Duodenal mucosa (tissue), 2 donors: ENCODE measurements at regions not wholly inside any gene's neighbourhood (a gene's known extent, or its start where the extent isn't known, plus 50 kb on each side); places are given as distances from the start of the nearest gene placed in this dataset.
"Not testable (repeated sequence)": the region's sequence is repeated elsewhere in the genome, so short reads cannot be mapped to it uniquely, and the experiment has no call there.

Experiments
- H3K27ac ChIP-seq: one replicate; pipeline ENCODE4 v1.7.0; 2013; ENCODE audit warnings: low read depth, low read length
- H3K27me3 ChIP-seq, 2 donors: one replicate each; pipeline ENCODE4 v1.7.0; 2013; ENCODE audit warnings: low read length in 2 of 2, control low read depth in 1 of 2; ENCODE audit not compliant: insufficient read depth in 2 of 2, control insufficient read depth in 1 of 2
- H3K36me3 ChIP-seq, 2 donors: one replicate each; pipeline ENCODE4 v1.7.0; 2013; ENCODE audit warnings: low read length in 2 of 2, control low read depth in 1 of 2; ENCODE audit not compliant: insufficient read depth in 2 of 2, control insufficient read depth in 1 of 2
- H3K4me1 ChIP-seq, 2 donors: one replicate each; pipeline ENCODE4 v1.7.0; 2013; ENCODE audit warnings: low read length in 2 of 2, control low read depth in 1 of 2; ENCODE audit not compliant: insufficient read depth in 2 of 2, control insufficient read depth in 1 of 2
- H3K4me3 ChIP-seq, 2 donors: one replicate each; pipeline ENCODE4 v1.7.0; 2013; ENCODE audit warnings: low read length in 2 of 2, low read depth in 1 of 2
- H3K9ac ChIP-seq, 2 donors: one replicate each; pipeline ENCODE4 v1.7.0; 2013; ENCODE audit warnings: low read length in 2 of 2, low read depth in 1 of 2
- H3K9me3 ChIP-seq, 2 donors: one replicate each; pipeline ENCODE4 v1.7.0; 2013; ENCODE audit warnings: low read length in 2 of 2, control low read depth in 1 of 2; ENCODE audit not compliant: control insufficient read depth in 1 of 2

DNA sequence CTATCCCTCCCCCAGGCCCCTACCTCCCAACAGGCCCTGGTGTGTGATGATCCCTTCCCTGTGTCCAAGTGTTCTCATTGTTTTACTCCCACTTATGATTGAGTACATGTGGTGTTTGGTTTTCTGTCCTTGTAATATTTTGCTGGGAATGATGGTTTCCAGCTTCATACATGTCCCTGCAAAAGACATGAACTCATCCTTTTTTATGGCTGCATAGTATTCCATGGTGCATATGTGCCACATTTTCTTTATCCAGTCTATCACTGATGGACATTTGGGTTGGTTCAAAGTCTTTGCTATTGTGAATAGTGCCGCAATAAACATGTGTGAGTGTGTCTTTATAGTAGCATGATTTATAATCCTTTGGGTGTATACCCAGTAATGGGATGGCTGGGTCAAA lies 151.7 kb downstream of the VSIG4 start:
- not testable (repeated sequence) for H3K27me3 ChIP-seq, H3K4me3 ChIP-seq, H3K27ac ChIP-seq

DNA sequence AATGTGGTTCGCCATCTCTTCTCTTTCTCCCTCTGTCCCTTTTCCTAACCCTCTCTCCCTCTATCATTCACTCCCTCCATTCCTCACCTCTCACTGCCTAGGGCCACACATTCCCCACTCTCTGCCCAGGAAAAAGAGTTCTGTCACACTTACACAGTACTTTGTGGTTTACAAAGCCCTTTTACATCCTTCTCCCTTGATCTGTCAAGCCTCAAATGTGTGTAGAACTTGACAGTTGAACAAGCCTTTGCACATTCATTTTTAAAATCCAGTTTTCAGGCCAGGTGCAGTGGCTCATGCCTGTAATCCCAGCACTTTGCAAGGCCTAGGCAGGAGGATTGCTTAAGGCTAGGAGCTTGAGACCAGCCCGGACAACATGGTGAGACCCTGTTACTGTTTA lies 156.3 kb downstream of the VSIG4 start:
- Histone ChIP-seq H3K4me1 (no peaks in the 10 kb centered on the region), H3K9me3 (no peaks in the 10 kb centered on the region), H3K9ac (no peak overlapping the region), H3K27ac (no peak overlapping the region), H3K4me3 (no peak overlapping the region), H3K27me3 (no peaks in the 10 kb centered on the region), H3K36me3 (no peaks in the 10 kb centered on the region)

More for the DNA sequence above, 151.7 kb downstream of the VSIG4 start:
- not testable (repeated sequence) for H3K4me1 ChIP-seq, H3K36me3 ChIP-seq, H3K9me3 ChIP-seq, H3K9ac ChIP-seq

DNA sequence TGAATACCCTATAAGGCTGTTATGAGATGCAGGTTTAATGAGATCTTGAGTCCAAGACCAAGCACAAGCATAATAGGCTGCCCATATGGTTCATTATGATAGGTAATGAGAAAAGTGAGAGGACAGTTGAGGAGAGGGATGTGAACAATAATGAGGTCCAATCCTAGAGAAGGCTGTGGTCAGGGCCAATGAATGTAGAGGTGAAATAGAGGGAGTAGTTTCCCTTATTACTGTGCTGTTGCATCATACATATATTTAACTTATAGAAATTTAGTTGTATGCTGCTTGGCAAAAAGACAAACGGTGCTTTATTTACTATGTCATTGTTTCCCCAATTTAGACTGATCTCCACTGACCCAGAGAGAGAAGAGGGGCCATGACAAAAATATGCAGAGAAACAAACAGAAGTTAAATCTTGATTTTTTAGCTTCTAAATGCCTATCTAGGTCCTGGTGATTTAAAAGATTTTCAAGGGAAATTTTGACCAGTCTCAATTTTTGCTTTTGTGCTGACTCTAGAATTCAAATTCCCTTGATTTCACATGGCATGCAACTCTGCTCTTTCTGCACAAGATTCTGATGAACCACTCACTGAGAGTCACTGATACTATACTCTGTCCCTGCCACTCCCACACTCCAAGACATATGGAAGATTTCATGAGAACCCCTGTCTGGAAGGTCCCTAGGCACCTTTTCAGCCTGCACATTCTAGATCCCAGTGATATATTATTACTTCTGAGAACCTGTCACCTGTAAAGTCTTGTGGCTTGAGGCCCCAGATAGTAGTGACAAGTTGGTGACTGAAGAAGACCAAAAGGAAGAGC lies 159.7 kb downstream of the VSIG4 start:
- H3K36me3 ChIP-seq = no peaks in the 10 kb centered on the region
- no peak overlapping the region for H3K4me3 ChIP-seq
- H3K27ac ChIP-seq = no peak overlapping the region
- no peak overlapping the region for H3K9ac ChIP-seq
- H3K4me1 ChIP-seq = no peaks in the 10 kb centered on the region
- H3K9me3 ChIP-seq = no peaks in the 10 kb centered on the region
- no peaks in the 10 kb centered on the region for H3K27me3 ChIP-seq

DNA sequence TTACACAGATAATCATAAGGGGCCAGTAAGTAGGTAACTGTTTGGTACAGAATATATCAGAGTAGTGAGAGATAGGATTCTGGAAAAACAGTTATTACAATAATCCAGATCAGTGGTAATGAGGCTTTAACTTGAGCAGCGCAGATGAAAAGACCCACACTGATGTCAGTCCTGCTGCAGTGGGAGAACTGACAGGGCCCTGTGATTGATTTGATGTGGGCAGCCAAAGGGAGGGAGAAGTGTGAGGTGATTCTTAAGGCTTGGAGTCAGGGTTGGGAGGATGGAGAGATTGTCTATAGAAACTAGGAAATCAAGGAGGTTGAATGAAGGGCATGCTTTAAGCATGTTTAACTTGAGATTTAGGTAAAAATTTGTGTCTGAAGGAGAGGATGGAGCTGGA lies 161.4 kb downstream of the VSIG4 start:
- Histone ChIP-seq H3K27me3 (no peaks in the 10 kb centered on the region), H3K27ac (no peak overlapping the region), H3K4me1 (no peaks in the 10 kb centered on the region), H3K9ac (no peak overlapping the region), H3K36me3 (no peaks in the 10 kb centered on the region), H3K9me3 (no peaks in the 10 kb centered on the region), H3K4me3 (no peak overlapping the region)

DNA sequence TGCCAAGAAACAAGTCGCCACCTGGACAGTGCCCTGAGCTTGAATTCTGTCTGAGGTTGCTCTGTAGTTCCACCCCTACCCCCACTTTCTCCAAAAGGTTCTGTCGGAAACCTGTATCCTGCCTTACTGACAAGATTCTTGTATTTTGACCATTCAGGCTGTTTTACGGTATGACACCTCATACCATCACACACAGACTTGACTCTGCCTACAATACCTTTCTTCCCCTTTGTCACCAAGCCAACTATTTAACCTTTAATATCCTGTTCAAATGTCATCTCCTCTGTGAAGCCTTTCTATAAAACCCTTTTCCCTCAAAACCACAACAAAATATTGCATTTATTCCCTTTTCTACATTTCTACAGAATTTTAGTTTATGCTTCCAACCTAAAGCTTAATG lies 161.9 kb downstream of the VSIG4 start:
- no peaks in the 10 kb centered on the region for H3K9me3 ChIP-seq
- H3K4me3 ChIP-seq = no peak overlapping the region
- H3K9ac ChIP-seq = no peak overlapping the region
- no peaks in the 10 kb centered on the region for H3K27me3 ChIP-seq
- no peak overlapping the region for H3K27ac ChIP-seq
- no peaks in the 10 kb centered on the region for H3K36me3 ChIP-seq
- no peaks in the 10 kb centered on the region for H3K4me1 ChIP-seq

DNA sequence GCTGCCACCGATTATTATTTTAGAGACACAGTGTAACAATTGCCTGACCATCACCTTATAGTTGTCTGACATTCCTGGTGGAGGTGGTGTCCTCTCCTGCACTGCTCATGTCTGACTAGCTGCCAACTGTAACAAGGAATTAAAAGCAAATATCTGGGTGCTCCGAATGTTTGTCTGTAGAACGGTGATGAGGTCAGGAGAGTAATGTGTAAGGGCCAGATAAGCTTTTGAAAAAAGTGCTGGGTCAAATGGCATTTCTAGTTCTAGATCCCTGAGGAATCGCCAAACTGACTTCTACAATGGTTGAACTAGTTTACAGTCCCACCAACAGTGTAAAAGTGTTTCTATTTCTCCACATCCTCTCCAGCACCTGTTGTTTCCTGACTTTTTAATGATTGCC lies 164.3 kb downstream of the VSIG4 start:
- H3K9me3 ChIP-seq, H3K4me1 ChIP-seq, H3K4me3 ChIP-seq, H3K36me3 ChIP-seq, H3K9ac ChIP-seq, H3K27ac ChIP-seq, H3K27me3 ChIP-seq: not testable (repeated sequence)

DNA sequence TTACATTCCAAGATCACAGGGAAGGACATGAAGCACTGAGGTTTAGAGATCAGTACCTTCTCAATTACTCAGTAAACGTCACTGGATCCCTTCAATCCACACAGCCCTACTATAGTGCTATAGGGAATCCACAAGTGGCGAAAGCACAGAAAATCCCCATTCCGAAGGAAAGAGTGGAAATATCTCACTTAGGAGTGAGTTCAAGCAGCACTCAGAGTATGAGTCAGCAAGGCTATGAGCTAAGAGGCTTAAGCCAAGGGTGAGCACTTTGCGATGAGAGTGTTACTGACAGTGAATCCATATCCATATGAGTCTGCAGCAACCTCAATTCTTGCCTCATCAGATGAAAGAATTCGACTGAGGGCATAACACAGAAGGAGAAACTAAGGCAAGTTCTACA lies 165.1 kb downstream of the VSIG4 start:
- no peak overlapping the region for H3K27ac ChIP-seq

DNA sequence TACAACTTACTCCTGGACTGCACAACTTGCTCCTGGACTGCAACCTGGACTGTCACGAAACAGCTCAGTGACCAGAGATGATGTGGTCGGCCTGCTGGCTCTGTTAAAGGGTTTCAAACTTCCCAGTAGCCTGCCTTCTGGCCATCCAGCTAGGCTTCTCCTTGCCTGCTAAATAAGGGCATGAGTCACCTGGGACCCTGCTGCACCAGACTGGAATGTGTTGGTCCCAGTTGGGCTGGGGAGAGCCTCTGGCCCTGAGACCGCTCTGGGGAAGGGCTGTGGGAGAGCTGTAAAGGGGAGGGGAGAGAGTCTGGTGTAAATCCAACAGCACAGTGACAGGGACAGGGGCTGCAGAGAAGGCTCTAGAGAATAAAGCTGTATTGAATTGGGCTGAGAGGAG lies 165.8 kb downstream of the VSIG4 start:
- no peaks in the 10 kb centered on the region for H3K27me3 ChIP-seq
- no peak overlapping the region for H3K9ac ChIP-seq
- H3K9me3 ChIP-seq = no peaks in the 10 kb centered on the region
- H3K4me1 ChIP-seq = no peaks in the 10 kb centered on the region
- H3K4me3 ChIP-seq = no peak overlapping the region
- no peaks in the 10 kb centered on the region for H3K36me3 ChIP-seq
- H3K27ac ChIP-seq = no peak overlapping the region

More for the DNA sequence above, 165.1 kb downstream of the VSIG4 start:
- Histone ChIP-seq H3K9ac (no peak overlapping the region), H3K36me3 (no peaks in the 10 kb centered on the region), H3K9me3 (no peaks in the 10 kb centered on the region), H3K4me3 (no peak overlapping the region), H3K27me3 (no peaks in the 10 kb centered on the region), H3K4me1 (no peaks in the 10 kb centered on the region)

DNA sequence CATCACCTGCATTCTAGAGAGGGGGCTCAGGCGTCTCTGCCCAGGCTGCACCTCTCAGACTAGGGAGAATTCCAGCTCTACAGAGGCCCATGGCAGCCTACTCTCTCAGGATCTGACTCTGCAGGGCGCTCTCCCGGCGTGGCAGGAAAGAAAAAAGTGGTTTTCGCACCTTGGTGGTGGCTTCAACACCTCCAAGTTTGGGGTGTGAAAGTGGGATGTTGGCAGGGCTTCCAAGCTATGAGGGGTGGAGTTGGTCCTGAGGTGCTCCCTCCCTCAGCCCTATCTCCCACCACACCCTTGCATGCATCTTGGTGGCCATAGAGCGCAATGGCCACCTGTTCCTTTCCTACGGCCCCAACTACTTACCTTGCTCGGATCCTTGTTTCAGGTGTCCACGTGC lies 166.5 kb downstream of the VSIG4 start:
- Histone ChIP-seq H3K27ac (no peak overlapping the region), H3K36me3 (no peaks in the 10 kb centered on the region), H3K9me3 (no peaks in the 10 kb centered on the region), H3K4me3 (no peak overlapping the region), H3K4me1 (no peaks in the 10 kb centered on the region), H3K9ac (no peak overlapping the region), H3K27me3 (no peaks in the 10 kb centered on the region)

DNA sequence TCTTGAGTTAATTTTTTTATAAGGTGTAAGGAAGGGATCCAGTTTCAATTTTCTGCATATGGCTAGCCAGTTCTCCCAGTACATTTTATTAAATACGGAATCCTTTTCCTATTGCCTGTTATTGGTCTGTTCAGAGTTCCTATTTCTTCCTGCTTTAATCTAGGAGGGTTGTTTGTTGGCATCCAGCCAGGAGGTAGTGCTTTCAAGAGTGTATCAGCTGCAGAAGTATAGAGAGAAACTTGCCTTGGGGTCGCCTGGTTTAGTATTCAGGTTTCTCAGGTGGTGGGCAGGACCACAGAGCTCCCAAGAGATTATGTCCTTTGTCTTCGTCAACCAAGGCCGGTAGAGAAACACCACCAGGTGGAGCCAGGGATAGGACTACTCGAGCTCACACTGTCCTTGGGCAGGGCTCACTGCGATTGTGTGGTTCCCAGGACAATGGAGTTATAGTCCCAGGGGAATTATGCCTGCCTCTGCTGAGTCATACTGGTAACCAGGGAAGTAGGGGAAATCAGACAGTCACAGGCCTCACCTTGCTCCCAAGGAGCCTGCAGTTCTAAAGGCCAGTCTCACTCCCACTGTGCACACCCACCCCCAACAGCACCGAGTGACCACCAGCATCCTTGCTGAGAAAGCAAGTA lies 168.1 kb downstream of the VSIG4 start:
- H3K9ac ChIP-seq = no peak overlapping the region
- no peaks in the 10 kb centered on the region for H3K9me3 ChIP-seq
- no peaks in the 10 kb centered on the region for H3K4me1 ChIP-seq
- no peak overlapping the region for H3K27ac ChIP-seq
- H3K4me3 ChIP-seq = no peak overlapping the region
- no peaks in the 10 kb centered on the region for H3K27me3 ChIP-seq
- no peaks in the 10 kb centered on the region for H3K36me3 ChIP-seq
